T47D (cell line): ENCODE measurements at regions not wholly inside any gene's neighbourhood (a gene's known extent, or its start where the extent isn't known, plus 50 kb on each side); places are given as distances from the start of the nearest gene placed in this dataset.
"Not testable (repeated sequence)": the region's sequence is repeated elsewhere in the genome, so short reads cannot be mapped to it uniquely, and the experiment has no call there.

ENCODE experiments used
- DNase-seq, 2 experiments: peaks; one replicate each; pipeline versions ENCODE4 v3.0.0 to v3.0.0-alpha.2; 2011 to 2012; ENCODE audit warnings: low read depth in 1 of 2, low spot score in 1 of 2
- JUND ChIP-seq: IDR thresholded peaks from 2 replicates; pipeline ENCODE4 v1.6.1; 2012; ENCODE audit warnings: low read depth
- in situ Hi-C: cut with HindIII; loops from 2 replicates; pipeline ENCODE4 v1.10.0; 2016; ENCODE audit warnings: low sequenced_read_pairs, low pct_unique_long_range_greater_than_20kb

DNA sequence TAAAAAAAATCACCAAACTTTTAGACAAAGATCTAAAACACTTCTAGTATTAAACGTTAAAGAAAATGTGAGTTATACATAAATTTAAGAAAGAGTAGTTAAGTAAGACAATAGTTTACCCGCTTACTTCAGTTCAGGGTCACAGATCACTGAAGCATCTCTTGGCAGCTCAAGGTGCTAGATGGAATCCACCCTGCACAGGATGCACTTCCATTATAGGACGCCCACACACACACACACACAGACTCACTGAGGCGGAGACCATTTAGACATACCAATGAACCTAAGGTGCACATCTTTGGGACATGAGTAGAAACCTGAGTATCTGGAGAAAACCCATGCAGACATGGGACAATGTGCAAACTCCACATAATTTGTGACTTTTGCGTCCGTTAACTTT is 630.6 kb upstream of the ZNF804A start:
- no peak for DNase-seq
- no peak for TF ChIP-seq JUND
- in situ Hi-C loops: no loop called here

DNA sequence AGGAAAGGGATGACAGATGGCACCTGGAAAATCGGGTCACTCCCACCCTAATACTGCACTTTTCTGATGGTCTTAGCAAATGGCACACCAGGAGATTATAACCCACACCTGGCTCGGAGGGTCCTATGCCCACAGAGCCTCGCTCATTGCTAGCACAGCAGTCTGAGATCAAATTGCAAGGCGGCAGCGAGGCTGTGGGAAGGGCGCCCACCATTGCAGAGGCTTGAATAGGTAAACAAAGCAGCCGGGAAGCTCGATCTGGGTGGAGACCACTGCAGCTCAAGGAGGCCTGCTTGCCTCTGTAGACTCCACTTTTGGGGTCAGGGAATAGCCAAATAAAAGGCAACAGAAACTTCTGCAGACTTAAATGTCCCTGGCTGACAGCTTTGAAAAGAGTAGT is 622.7 kb upstream of the ZNF804A start:
- DNase-seq, in situ Hi-C loops: not testable (repeated sequence)

DNA sequence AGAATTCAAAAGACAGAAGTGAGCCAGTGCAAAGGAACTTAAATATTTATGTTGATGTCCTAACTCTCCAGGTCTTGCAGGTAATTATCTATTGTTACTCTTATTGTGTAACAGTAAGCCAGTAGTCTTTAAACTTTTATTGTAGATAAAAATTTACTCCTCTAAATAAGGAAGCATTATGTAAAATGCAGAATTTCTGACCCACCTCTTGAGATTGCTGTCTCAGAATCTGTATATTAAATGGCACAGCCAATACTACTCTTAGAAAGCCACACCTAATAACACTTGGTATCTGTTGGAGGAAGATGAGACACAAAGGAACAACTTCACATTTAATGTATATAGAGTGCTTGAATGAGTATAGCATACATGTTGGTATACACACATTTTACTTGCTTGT is 613.5 kb upstream of the ZNF804A start:
- TF ChIP-seq JUND: no peak
- in situ Hi-C loops: no loop called here
- DNase-seq: no peak

DNA sequence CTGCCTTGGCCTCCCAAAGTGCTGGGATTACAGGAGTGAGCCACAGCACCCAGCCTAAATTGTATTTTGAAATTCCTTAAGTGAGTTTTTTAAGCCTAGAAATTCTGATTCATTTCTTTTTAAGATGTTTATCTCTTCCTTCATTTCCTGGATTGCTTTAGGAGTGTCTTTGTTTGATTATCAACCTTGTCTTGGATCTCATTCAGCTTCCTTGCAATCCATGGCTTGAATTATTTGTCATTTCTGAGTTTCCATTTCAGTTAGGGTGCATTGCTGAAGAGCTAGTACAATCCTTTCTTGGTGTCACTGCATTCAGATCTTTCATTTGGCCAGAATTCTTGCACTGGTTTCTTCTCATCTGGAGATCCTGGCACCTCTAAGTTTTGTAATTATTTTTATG is 606.4 kb upstream of the ZNF804A start:
- in situ Hi-C loops: no loop called here
- no peak for DNase-seq
- TF ChIP-seq JUND: no peak

DNA sequence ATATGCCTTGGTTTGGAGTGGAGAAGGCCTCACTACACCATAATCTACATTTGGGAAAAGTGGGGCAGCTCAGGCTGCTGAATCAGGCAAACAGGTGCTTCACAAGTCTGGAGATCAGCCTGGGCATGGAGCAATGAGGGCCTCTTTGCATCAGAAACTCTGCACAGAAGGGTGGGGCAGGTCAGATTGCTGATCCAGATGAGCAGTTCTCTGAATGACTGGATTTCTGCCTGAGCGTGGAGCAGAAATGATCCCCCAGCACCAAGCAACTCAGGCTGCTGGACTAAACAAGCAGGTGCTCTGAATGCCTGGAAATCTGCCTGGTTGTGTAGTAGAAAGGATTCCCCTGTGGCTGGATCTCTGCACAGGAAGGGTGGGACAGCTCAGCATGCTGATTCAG is 605.3 kb upstream of the ZNF804A start:
- no peak for TF ChIP-seq JUND
- in situ Hi-C loops: no loop called here
- DNase-seq: no peak

DNA sequence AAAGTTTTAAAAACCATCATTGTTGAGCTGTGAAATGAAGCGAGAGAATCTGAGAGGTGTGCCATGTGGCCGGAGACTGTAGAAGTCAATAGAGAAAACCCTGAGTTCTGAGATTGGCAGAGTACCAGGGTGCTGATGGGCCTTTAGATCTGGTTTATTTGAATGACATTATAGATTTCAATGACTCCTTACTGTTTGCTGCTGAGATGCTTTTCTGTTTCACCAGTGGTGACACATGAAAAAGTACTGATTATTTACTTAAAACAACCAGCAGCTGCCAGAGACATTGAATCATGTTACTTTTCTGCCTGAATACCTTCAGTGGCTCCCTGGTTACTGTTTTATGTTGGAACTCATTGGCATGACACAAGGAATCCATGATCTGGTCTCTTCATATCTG is 602.7 kb upstream of the ZNF804A start:
- DNase-seq: peak in 1 of 2 experiments; percentile 2
- TF ChIP-seq JUND: no peak
- in situ Hi-C loops: no loop called here

DNA sequence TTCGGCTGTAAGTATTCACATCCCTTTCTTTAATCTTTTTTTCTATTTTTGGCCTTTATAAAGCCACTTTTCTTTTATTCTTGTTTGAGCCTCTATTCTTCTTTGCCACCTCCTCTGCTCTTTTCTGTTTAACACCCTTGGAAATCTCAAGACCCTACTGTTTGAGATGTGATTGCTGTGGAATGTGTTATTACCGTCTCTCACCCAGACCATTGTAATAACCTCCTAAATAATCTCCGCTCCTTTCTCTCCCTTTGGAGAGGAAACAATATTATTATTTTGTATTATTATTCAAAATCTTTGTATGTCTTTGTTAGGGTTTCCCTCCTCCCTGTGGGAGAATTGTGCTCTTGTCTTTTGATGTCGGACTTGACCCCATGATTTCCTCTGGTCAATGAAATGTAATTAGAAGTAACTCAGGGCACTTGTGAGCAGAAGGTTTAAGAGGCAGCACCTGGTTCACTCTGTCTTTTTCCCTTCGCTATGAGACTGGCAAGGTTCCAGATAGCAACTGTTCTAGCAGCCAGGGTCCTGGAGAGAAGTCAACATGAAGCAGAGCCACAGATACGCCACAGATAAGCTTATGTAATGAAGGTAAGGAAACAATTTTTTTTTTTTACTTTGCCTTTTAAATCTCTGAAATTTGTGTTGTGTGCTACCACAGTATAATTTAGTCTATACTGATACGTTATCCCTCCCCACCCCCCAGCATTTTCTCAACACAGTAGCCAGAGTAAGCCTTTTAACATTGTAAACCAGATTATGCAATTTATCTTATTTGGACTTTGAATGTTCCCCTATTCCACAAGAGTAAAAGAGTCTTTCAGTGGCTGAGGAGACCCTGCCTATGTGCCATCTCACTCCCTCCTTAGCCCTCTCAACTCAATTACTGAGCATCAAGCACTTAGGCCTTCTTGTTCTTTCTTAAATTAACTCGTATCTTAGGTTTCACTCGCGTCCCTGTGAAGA is 601.2 kb upstream of the ZNF804A start:
- in situ Hi-C loops: no loop called here
- no peak for TF ChIP-seq JUND
- DNase-seq: peak in 1 of 2 experiments; percentile 8

GRCh38 chr2:183998041-183998796 is 600.1 kb upstream of the ZNF804A start:
- DNase-seq: no peak
- no peak for TF ChIP-seq JUND
- in situ Hi-C loops: no loop called here

DNA sequence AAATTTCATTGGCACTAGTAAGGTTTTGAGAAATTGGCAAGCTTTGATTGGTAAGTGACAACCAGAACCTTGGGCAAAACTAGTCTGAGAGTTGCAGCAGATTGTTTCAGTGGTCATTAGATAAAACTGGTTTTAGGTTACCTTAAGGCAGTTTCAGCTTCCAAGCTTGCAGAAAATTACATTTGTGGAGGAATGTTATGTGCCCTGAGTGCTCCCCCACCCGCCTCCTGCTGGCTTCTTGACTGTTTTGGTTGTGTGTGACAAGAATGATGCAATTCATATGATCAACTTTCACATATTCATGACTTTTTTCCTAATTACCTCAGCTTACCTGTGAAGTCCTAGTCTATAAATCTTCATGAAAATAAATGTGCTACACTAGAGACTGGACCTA is 599.5 kb upstream of the ZNF804A start:
- no peak for TF ChIP-seq JUND
- in situ Hi-C loops: no loop called here
- DNase-seq: no peak

- in situ Hi-C loops: no loop called here
- no peak for TF ChIP-seq JUND
- no peak for DNase-seq
Observed at GRCh38 chr2:184004289-184004947, 593.9 kb upstream of the ZNF804A start.

- in situ Hi-C loops: no loop called here
- TF ChIP-seq JUND: no peak
- no peak for DNase-seq
Observed at GRCh38 chr2:184004948-184005672, 593.2 kb upstream of the ZNF804A start.

GRCh38 chr2:184006998-184007397 is 591.3 kb upstream of the ZNF804A start:
- DNase-seq: no peak

DNA sequence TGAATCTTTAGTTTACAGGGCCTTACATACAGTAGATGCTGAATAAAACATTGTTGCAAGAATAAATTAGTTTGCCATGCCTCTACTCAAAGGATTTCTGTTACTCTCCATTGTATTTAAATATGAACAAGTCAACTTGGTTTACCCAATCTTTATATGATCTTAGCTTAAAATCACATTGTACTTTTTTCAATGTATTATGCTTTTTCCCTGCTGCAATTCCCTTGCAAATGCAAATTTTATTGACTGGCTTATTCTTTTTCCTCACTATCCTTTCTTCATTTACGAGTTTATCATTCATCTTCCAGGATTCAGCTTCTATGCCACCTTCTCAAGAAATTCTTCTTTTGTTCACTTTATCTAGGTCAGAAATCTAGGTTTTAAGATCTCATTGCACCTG is 571.4 kb upstream of the ZNF804A start:
- TF ChIP-seq JUND: no peak
- no peak for DNase-seq
- in situ Hi-C loops: no loop called here

More at GRCh38 chr2:184006998-184007397, 591.3 kb upstream of the ZNF804A start:
- no peak for TF ChIP-seq JUND
- in situ Hi-C loops: no loop called here
